Right cardiac atrium (tissue), 5 donors: ENCODE measurements at regions not wholly inside any gene's neighbourhood (a gene's known extent, or its start where the extent isn't known, plus 50 kb on each side); places are given as distances from the start of the nearest gene placed in this dataset.

Experiments used
- ATAC-seq, 2 donors: fragments of 200-7000 bp; cut with Tn5 transposase; one replicate each; pipeline versions ENCODE4 v1.8.0 to v1.9.1; 2020; ENCODE audit warnings: moderate library complexity in 2 of 2, mild to moderate bottlenecking in 1 of 2
- DNase-seq, 3 donors: peaks; one replicate each; pipeline ENCODE4 v3.0.0-alpha.2; 2020
- H3K27ac ChIP-seq: one replicate; pipeline ENCODE4 v1.5.1; 2013; ENCODE audit warnings: mild to moderate bottlenecking, low read length, control low read depth, moderate library complexity
- H3K27me3 ChIP-seq: one replicate; pipeline ENCODE4 v1.6.1; 2013; ENCODE audit not compliant: control insufficient read depth, insufficient read depth
- H3K4me1 ChIP-seq: one replicate; pipeline ENCODE4 v1.6.1; 2013; ENCODE audit warnings: low read length; ENCODE audit not compliant: control insufficient read depth, insufficient read depth
- H3K4me3 ChIP-seq: one replicate; pipeline ENCODE4 v1.5.1; 2013; ENCODE audit warnings: low read length, control low read depth
- H3K9me3 ChIP-seq: one replicate; pipeline ENCODE4 v1.6.1; 2013; ENCODE audit warnings: low read length; ENCODE audit not compliant: control insufficient read depth
- WGBS: extraction: QIAGEN DNeasy Blood & Tissue Kit; methylation state at CpG from one replicate; pipeline ENCODE4 v1.1.7; 2013; 5-methylcytosine and 5-hydroxymethylcytosine counted together
- intact Hi-C, 4 donors: fragments of 100-400 bp; cut with DNase I; formaldehyde crosslinking; loops; one replicate each; pipeline versions ENCODE4 v1.11.0 to v1.14.0; 2022 to 2023
- donor health status: healthy with polysubstance abuse.
- donor health status: DM: no; HTN: yes; CAD: no.
- donor health status: DM: no; HTN: no; CAD: no.
- donor health status: DM: no; HTN: yes; CAD: no; lungs with severe emphysema.
- donor health status: DM: yes; HTN: yes; CAD: no.

- H3K27me3 ChIP-seq: no peaks in the 10 kb centered on the region
- ATAC-seq (peak in 1 of 2 donors; percentile 41), DNase-seq (no peak)
- peaks cover 2% of the 10 kb centered on the region for H3K9me3 ChIP-seq
- H3K27ac ChIP-seq: no peak overlapping the region
- H3K4me3 ChIP-seq: no peak overlapping the region
- 76% methylated on average over 16 of the region's 16 CpGs for WGBS
- intact Hi-C loops: no loop called here
- no peaks in the 10 kb centered on the region for H3K4me1 ChIP-seq
Measured at GRCh38 chr5:21225223-21226064, 1237.4 kb upstream of the CDH18 start.

- DNase-seq (no peak), ATAC-seq (no peak)
- no peak overlapping the region for H3K4me3 ChIP-seq
- no peak overlapping the region for H3K27ac ChIP-seq
- no peaks in the 10 kb centered on the region for H3K4me1 ChIP-seq
- peaks cover 4% of the 10 kb centered on the region for H3K9me3 ChIP-seq
- 57% methylated on average over 1 of the region's 1 CpG for WGBS
- intact Hi-C loops: no loop called here
- H3K27me3 ChIP-seq: no peaks in the 10 kb centered on the region
Measured at GRCh38 chr5:21221616-21222015, 1233.6 kb upstream of the CDH18 start.

GRCh38 chr5:21219966-21220365 lies 1232.0 kb upstream of the CDH18 start:
- no peak for ATAC-seq
- WGBS: 56% methylated on average over 2 of the region's 2 CpGs
- Histone ChIP-seq H3K9me3 (peaks cover 2% of the 10 kb centered on the region), H3K27me3 (no peaks in the 10 kb centered on the region), H3K4me1 (no peaks in the 10 kb centered on the region), H3K4me3 (no peak overlapping the region), H3K27ac (no peak overlapping the region)
- DNase-seq: no peak
- intact Hi-C loops: no loop called here

GRCh38 chr5:21219251-21219650 lies 1231.3 kb upstream of the CDH18 start:
- Histone ChIP-seq H3K4me3 (no peak overlapping the region), H3K4me1 (no peaks in the 10 kb centered on the region), H3K9me3 (peaks cover 2% of the 10 kb centered on the region), H3K27me3 (no peaks in the 10 kb centered on the region), H3K27ac (no peak overlapping the region)
- intact Hi-C loops: no loop called here
- 96% methylated on average over 1 of the region's 1 CpG for WGBS
- DNase-seq (no peak), ATAC-seq (no peak)

GRCh38 chr5:21212026-21212425 lies 1224.0 kb upstream of the CDH18 start:
- intact Hi-C loops: no loop called here
- DNase-seq: no peak
- H3K4me1 ChIP-seq: no peaks in the 10 kb centered on the region
- H3K27me3 ChIP-seq: no peaks in the 10 kb centered on the region
- H3K9me3 ChIP-seq: no peaks in the 10 kb centered on the region
- 47% methylated on average over 1 of the region's 1 CpG for WGBS
- H3K27ac ChIP-seq: no peak overlapping the region
- ATAC-seq: no peak
- H3K4me3 ChIP-seq: no peak overlapping the region

- no peak overlapping the region for H3K4me3 ChIP-seq
- DNase-seq: no peak
- no peak for ATAC-seq
- H3K9me3 ChIP-seq: peaks cover 2% of the 10 kb centered on the region
- no peaks in the 10 kb centered on the region for H3K4me1 ChIP-seq
- H3K27ac ChIP-seq: no peak overlapping the region
- 85% methylated on average over 2 of the region's 2 CpGs for WGBS
- H3K27me3 ChIP-seq: no peaks in the 10 kb centered on the region
- intact Hi-C loops: no loop called here
Measured at GRCh38 chr5:21209409-21209808, 1221.4 kb upstream of the CDH18 start.

GRCh38 chr5:21199087-21199486 lies 1211.1 kb upstream of the CDH18 start:
- 54% methylated on average over 2 of the region's 2 CpGs for WGBS
- intact Hi-C loops: no loop called here
- H3K4me1 ChIP-seq: no peaks in the 10 kb centered on the region
- no peak overlapping the region for H3K27ac ChIP-seq
- DNase-seq: no peak
- H3K9me3 ChIP-seq: no peaks in the 10 kb centered on the region
- no peaks in the 10 kb centered on the region for H3K27me3 ChIP-seq
- H3K4me3 ChIP-seq: no peak overlapping the region
- ATAC-seq: no peak

- 62% methylated on average over 4 of the region's 4 CpGs for WGBS
- Histone ChIP-seq H3K9me3 (no peaks in the 10 kb centered on the region), H3K4me3 (no peak overlapping the region), H3K4me1 (no peaks in the 10 kb centered on the region), H3K27ac (no peak overlapping the region), H3K27me3 (no peaks in the 10 kb centered on the region)
- intact Hi-C loops: no loop called here
- no peak for ATAC-seq
- no peak for DNase-seq
Measured at GRCh38 chr5:21195145-21195544, 1207.1 kb upstream of the CDH18 start.

GRCh38 chr5:21185536-21185935 lies 1197.5 kb upstream of the CDH18 start:
- Histone ChIP-seq H3K27me3 (no peaks in the 10 kb centered on the region), H3K4me3 (no peak overlapping the region), H3K4me1 (no peaks in the 10 kb centered on the region), H3K9me3 (peaks cover 2% of the 10 kb centered on the region), H3K27ac (no peak overlapping the region)
- intact Hi-C loops: no loop called here
- WGBS: 47% methylated on average over 5 of the region's 5 CpGs
- no peak for ATAC-seq
- no peak for DNase-seq

GRCh38 chr5:21184581-21184980 lies 1196.6 kb upstream of the CDH18 start:
- ATAC-seq (no peak), DNase-seq (no peak)
- no peak overlapping the region for H3K4me3 ChIP-seq
- H3K27ac ChIP-seq: no peak overlapping the region
- H3K27me3 ChIP-seq: no peaks in the 10 kb centered on the region
- peaks cover 2% of the 10 kb centered on the region for H3K9me3 ChIP-seq
- 84% methylated on average over 4 of the region's 4 CpGs for WGBS
- no peaks in the 10 kb centered on the region for H3K4me1 ChIP-seq
- intact Hi-C loops: no loop called here

GRCh38 chr5:21181609-21182125 lies 1193.7 kb upstream of the CDH18 start:
- intact Hi-C loops: no loop called here
- no peak overlapping the region for H3K4me3 ChIP-seq
- DNase-seq: no peak
- H3K27ac ChIP-seq: no peak overlapping the region
- no peak for ATAC-seq
- no peaks in the 10 kb centered on the region for H3K27me3 ChIP-seq
- peaks cover 2% of the 10 kb centered on the region for H3K9me3 ChIP-seq
- no peaks in the 10 kb centered on the region for H3K4me1 ChIP-seq
- WGBS: 78% methylated on average over 3 of the region's 3 CpGs
